ENCODE measurements at regions not wholly inside any gene's neighbourhood (a gene's known extent, or its start where the extent isn't known, plus 50 kb on each side); places are given as distances from the start of the nearest gene placed in this dataset.

DNA sequence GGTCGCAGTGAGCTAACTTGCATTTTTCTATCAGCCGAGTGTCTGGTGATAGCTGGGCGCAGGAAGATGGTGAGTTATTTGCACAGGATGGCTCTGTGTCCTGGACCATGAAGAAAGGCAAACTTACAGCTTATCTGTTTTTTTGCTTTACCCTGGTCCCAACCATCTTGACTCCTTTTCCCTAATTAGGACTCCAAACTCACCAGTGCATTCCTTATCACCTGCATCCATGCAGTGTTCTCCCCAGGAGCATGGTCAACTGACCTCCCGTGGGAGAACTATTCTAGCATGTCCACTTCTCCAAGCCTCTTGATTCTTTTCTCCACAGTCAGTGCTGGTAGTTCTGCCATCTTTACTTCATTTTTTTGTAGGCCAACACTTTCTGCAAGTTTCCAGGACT lies 68.2 kb upstream of the WWC2 start:
- no peak for TF ChIP-seq POLR2A (IDR thresholded peaks at IDR 0.05; ENCODE audit: low read depth, low read length)
- no peak for TF ChIP-seq POLR2AphosphoS5 (IDR thresholded peaks at IDR 0.05; ENCODE audit: insufficient read depth, low read depth, low read length)
- TF ChIP-seq, protein P1, sequence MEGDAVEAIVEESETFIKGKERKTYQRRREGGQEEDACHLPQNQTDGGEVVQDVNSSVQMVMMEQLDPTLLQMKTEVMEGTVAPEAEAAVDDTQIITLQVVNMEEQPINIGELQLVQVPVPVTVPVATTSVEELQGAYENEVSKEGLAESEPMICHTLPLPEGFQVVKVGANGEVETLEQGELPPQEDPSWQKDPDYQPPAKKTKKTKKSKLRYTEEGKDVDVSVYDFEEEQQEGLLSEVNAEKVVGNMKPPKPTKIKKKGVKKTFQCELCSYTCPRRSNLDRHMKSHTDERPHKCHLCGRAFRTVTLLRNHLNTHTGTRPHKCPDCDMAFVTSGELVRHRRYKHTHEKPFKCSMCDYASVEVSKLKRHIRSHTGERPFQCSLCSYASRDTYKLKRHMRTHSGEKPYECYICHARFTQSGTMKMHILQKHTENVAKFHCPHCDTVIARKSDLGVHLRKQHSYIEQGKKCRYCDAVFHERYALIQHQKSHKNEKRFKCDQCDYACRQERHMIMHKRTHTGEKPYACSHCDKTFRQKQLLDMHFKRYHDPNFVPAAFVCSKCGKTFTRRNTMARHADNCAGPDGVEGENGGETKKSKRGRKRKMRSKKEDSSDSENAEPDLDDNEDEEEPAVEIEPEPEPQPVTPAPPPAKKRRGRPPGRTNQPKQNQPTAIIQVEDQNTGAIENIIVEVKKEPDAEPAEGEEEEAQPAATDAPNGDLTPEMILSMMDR (IDR thresholded peaks at IDR 0.05; ENCODE audit: extremely low read depth in 1 of 2, insufficient read depth in 1 of 2, low read depth in 1 of 2, low read length in 2 of 2), result no peak
- TF ChIP-seq EZH2 (IDR thresholded peaks at IDR 0.05; ENCODE audit: borderline replicate concordance, low read depth, low read length, severe bottlenecking), result no peak
- no peak for TF ChIP-seq GATA2 (IDR thresholded peaks at IDR 0.05; ENCODE audit: insufficient read depth, insufficient read length, low read depth, low read length)
- TF ChIP-seq, protein P2, sequence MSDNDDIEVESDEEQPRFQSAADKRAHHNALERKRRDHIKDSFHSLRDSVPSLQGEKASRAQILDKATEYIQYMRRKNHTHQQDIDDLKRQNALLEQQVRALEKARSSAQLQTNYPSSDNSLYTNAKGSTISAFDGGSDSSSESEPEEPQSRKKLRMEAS (IDR thresholded peaks at IDR 0.05; ENCODE audit: insufficient read depth, insufficient read length), result no peak
